ENCODE measurements at regions not wholly inside any gene's neighbourhood (a gene's known extent, or its start where the extent isn't known, plus 50 kb on each side); places are given as distances from the start of the nearest gene placed in this dataset.
"Not testable (repeated sequence)": the region's sequence is repeated elsewhere in the genome, so short reads cannot be mapped to it uniquely, and the experiment has no call there.

GRCh38 chr4:24204708-24205107 lies 314.9 kb upstream of the PPARGC1A start:
- not testable (repeated sequence) for TF ChIP-seq CTCF (IDR thresholded peaks at IDR 0.05; ENCODE audit: insufficient read depth, low read length, poor library complexity, severe bottlenecking); EZH2phosphoT487 (conservative IDR thresholded peaks at IDR 0.05; ENCODE audit: low read length)

Measured in SU-DHL-6 (cell line).